Kasumi-1 (cell line): ENCODE measurements at regions not wholly inside any gene's neighbourhood (a gene's known extent, or its start where the extent isn't known, plus 50 kb on each side); places are given as distances from the start of the nearest gene placed in this dataset.

Experiments used
- DNase-seq, 2 experiments: peaks; one replicate each; lab custom pipeline; 2025; lab: John Stamatoyannopoulos, UW

DNA sequence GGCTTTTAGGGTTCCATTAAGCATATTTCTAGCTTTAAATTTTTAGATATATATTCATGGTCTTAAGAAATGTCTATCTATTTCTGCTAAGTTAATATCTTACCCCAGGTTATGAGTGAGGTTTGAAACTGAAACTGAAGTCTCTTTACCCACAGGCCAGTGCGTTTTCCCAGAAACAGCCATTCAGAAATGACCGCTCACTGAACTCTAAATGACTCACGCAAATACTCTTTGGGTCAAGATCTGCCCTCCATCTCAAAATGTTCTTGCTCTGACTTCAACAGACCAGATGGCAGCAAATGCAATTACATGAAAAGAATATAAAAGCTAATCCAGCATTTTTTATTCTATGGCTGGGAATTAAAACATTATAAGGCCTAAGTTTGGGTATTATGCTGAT lies 315.2 kb downstream of the TDRD15 start:
- no peak for DNase-seq

DNA sequence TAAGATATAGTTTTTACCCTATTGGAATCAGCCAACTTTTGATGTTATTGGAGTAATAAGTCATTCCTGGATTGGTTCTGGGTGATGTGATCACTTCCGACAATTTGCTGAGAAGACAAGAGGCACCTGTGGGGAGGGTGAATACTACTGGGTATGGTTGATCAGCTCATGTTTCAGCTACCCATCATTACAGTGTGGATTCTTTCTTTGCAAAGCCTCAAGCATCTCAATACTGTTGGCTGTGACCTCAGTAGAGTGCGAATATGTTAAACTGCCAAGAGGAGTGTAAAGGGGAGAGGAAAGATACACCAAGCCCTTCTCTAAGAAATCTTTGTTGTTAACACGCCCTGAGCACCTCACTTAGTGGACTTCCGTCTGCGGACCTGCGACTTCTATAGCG lies 317.7 kb downstream of the TDRD15 start:
- no peak for DNase-seq

DNA sequence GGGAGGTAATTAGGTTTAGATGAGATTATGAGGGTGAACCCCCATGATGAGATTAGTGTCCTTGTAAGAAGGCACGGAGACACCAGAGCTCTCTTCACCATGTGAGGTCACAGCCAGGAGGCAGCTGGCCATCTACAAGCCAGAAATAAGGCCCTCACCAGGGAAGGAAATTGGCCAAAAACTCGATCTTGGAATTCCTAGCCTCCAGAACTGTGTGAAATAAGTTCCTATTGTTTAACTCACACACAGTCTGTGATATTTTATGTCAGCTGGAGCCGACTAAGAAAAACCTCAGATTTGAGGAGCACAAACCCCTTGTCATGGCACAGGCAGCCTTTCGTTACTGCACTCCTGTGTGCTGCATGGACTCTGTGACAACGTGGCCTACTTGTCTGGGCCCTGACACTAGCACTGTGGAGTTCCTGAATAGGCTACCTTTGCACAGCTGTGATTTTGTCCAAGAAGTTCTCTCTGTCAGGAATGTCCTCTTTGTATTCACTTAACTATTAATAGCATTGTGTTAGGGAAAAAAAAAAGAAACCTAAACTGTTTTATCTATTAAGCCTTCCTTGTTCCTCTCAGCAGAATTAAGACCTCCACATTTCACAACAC lies 319.8 kb downstream of the TDRD15 start:
- DNase-seq: no peak

DNA sequence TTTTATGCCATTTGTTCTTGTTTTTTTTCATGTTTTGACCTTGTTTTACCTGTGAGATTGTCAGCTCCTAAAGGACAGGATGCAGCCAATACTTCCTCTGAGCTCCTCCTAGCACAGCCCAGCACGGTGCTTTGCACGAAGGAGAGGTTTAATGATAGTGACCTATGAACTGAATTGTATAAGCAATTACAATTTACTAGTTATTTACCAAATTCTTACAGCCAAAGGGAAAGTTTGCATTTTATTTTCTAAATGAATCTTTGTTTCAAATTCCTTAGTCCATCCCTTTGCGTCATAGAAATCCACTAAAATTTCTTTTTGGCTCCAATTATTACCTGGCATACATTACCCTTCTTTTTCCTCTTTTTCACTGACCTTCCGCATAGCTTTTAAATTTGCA lies 326.1 kb downstream of the TDRD15 start:
- DNase-seq: no peak

DNA sequence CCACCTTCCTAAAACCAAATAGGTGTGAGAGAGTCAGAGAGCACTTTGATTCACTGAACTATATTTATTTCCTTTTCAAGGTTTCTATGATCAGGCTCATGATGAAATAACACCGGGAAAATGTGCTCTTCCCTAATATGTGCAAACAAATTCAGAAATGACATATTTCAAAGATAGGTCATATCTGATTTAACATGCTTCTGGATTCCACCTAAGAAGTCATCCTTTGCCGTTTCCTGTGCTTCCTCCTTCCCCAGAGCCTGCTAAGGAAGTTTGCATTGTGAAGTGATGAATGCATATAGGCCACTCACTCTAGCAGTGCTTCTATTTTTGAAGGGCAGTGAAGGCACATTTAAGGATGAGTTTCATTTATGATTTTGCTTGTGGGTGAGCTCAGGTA lies 327.6 kb downstream of the TDRD15 start:
- DNase-seq: no peak

DNA sequence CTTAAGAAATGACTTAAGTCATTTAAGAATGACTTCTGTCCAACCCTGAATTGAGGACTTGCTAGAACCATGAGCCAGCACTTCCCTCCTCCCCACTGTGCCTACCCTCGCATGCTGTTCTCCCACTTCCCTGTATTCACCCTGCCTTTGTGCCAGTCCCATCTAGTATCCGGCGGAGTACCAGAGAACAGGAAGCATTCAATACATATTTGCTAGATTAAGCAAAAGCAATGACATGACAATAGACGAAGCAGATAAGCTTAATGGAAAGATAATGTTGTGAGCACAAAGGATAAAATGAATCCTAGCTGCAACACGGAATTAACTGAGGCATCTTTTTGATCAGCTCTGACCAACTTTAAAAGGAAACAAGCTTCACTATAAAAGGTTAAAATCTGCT lies 328.5 kb downstream of the TDRD15 start:
- no peak for DNase-seq

DNA sequence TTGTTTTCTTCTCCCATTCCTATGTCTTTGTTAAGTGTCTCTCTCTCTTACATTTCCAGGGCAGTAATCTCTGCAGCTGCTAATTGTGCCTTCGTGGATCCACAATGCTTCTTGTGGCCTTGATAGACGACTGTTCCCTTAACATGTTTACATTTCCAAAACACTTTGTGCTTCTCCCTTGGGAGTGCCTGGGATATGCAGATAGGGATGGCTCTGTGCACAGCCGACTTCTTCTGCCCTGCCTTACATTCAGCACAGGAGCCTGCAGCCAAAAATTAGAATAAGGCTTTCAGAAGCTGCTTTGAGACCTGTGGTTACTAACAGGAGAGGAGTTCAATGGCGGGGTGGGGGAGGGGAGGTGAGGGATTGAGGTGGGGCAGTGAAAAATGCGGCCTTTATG lies 328.9 kb downstream of the TDRD15 start:
- no peak for DNase-seq

DNA sequence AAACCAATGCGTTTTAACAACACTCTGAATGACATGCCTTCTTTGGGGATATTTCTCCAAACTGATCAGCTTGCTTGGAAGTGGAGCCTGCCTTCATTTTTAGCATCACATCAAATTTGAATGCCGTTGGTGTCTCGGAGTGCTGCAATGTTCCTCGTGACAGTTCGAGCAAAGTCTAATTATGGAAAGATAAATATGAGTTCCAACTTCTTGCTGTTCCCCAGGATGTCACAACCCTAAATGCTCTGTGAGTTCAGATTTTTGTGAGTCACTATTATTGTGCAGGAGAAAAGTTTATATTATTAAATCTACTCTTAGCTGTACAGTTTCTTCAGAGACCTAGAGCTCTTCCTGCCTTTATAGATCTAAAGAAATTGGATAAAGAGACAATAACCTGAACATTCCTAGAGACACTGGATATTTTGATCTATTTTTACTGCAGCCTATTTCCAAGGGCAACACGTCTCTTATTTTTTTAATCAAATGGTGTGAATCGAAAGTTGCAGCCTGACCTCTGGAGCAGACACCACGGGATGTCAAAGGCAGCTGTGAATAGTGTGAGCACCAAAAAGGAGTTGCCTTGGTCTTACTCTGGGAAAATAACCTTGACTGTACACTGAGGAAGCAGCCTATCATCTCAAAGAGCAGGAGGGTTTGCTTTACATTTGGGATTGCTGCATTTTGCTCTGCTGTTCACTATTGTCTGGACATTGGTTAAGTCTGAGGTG lies 330.1 kb downstream of the TDRD15 start:
- no peak for DNase-seq

DNA sequence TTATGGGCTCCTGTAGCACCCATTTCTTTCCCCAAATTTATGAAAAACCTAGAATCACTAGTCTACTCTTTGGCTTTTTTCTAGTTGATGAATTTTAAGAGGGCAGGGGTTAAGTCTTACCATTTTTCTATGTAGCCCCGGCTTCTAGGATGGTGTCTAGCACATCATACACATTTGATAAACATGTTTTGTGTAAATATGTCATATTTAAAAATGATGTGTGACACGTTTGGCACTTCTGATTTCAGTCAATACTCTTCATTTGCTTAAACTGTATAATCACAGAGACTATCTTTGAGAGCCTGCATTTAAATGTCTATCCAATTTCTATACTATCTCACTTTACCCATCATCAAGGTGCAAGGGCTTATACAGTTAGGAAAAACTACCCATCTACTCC lies 331.1 kb downstream of the TDRD15 start:
- no peak for DNase-seq

DNA sequence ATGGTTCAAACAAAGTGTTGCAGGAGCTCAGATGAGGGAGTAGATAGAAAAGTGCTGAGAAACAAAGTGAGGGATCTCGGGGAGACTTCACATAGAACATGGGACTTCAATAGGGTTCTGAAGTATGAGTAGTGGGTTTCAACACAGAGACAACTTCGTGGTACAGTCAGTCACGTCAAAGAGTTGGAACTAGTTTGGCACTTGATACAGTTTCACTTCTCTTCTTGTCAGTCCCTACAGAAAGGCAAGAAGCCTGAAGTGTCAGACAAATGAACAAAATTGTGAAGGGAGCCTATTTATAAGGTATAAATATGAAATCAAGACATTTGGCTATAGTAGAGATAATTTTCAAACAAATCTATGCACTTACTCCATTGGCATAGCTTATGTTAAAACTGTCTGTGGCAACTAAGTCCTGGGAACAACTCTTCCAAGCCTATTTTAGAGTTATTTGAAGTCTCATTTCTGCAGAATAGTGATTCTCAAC lies 338.0 kb downstream of the TDRD15 start:
- no peak for DNase-seq

DNA sequence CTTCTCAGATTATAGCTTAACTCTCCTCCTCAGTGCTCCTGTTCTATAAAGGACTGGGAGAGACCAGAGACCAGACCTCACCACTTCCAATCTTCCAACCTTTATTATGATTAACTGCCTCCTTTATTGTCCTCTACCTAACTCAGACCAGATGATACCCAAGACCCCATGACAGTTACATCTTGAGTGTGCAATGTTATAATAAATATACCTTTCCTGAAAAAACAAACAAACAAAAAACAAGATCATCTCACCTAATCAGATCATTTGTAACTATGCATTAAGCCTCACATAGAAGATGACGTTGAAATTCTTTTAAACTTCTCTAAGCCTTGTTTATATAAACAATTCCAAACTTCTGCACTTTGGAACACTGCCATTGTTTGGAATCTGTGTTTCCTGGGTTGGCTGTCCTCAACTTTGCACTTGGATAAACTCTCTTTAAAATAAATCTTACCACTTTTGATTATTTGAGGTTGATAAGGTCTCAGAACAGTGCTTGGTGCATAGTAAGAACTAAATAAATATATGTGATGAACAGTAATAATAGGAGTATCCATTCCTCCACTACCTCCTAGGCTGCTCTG lies 342.7 kb downstream of the TDRD15 start:
- DNase-seq: no peak

DNA sequence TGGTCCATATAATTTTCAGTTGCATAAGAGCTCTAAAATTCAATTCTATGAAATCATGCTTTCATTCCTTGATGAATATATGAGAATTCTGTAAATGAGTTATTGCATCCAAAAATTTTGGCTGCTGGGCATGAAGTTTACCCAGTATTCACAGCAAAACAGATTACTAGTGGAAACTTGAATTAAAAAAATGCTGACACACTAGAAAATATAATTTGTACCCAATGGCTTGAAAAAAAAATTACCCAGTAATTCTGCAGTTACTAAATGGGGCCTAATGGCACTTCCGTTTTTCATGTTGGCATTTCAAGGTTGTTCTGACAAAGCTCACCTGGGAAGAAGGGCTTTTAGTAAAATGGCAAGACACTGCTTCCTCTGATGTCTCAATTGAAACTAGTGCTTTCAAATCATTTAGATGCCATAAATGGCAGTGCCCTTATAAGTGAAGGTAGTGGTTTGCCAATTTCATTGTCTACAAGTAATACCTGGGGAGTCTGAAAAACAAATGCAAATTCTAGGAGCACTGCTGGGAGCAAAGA lies 343.6 kb downstream of the TDRD15 start:
- no peak for DNase-seq

DNA sequence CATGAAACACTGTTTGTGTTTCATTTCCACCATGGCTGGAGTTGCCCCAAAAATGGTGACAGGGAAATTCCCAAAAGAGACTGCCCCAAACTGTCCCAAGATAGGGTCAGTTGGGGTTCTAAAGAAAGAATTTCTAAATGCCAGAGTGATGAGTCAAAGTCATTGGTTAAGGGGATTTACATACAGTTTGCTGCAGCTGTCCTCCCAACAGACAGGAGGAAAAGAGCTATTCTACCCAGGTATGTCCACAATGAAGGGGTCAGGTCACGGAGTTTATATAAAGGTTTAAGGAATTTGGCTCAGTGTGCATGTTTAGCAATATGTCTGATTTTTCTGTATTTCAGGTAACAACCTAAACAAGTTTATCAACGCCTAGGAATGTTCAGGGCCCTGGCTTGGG lies 344.1 kb downstream of the TDRD15 start:
- DNase-seq: no peak

DNA sequence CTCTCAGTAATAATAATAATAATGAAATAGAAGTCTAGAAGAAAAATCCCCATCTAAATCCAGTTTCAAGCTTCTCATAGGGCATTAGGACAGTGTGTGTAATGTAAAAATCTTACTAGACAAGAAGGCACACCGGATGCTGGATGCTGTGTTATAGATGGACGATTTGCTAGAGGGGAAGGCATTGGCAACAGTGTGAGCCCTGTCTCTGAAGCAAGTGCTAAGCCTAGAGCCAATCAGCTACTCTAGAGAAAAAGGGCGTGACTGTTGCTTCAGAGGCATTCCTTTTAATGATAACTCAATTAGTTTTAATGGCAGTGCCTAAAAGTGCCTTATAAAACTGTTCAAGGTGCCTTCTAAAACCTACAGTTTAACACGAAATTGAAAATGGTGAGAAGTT lies 344.9 kb downstream of the TDRD15 start:
- DNase-seq: no peak

DNA sequence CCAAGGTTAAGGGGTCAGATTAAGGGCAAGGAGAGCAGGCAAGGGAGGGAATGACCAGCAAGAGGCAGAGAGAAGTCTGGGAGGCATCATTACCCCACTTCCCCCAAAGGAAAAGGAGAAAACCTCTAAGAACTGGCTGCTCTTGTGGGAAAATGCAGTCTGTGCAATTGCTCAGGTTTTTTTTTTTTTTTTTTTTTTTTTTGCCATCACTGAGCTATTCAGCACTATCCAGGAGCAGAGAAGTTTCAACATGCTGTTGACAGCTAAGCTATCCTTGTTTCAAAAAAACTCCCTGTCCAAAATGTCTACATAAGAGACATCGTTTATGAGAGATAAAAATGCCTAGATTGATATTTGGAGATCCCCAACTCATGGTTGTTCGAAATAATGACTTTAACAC lies 345.4 kb downstream of the TDRD15 start:
- DNase-seq: no peak

DNA sequence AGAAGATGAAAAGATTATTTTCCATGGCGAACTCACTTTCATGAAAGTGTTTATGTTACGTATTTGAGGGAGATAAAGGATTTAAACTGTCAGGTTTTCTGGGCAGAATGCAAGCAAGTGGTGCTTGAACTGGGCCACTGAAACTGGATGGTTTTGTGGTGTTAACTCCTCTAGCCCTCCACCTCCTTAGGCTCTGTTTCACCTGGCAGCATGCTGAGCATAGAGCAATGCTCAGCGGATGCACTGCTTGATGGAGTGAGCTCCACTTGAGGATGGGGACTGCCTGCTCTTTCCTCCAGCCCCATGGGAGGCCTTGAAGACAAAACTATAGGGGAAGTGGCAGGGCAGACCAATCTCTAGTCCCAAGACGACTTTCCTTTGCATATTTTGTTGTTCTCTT lies 345.8 kb downstream of the TDRD15 start:
- DNase-seq: no peak

DNA sequence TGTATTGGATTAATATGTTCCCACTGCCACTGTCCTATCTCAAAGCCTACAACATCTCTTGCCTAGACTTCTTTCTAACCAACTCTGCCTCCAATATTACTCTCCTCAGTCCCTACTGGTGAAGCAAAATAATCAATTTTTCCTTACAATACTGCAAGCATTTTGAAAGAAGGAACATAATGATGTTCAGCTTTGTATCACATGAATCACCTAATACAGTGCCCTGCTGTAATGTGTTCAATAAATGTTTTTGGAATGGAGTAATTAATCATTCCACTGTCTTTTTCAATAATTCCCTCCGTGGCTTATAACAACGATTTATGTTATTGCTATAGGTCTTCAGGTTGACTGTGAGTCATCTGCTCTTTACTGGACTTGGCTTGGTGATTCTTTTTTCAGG lies 356.4 kb downstream of the TDRD15 start:
- no peak for DNase-seq

DNA sequence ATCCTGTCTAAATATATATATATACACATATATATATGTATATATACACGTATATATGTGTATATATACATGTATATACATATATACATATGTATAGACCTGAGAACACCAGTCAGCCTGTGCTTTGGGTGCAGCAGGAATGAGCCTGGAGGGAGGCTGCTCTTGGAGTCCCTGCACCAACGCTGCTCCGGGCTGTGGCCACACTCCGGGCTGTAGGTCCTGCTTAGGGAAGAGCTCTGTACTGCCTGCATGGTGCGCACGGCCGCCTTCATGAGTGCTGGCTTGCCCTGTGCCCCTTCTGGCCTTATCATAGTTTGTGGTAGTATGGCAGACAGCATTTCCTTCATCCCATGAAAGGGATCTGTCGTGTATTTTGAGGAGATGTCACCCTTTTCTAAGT lies 360.9 kb downstream of the TDRD15 start:
- DNase-seq: no peak

DNA sequence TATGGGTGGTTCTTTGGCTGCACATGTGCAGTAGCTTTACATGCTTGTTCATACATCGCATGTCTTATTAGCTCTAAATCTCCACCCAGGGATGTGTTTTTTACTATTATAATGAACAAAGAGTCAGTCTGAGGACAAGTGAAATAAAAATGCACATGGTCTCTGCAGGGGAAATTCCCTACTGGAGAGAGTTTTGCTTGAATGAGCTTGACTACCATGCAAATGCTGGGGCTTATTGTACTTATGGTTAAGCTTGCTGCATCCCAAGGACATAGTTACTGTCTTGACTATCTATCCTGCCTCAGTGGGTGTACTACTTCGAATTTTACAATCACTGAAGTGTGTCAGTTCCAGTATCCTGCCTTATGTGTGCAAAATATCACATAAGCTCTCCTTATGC lies 362.7 kb downstream of the TDRD15 start:
- DNase-seq: no peak

DNA sequence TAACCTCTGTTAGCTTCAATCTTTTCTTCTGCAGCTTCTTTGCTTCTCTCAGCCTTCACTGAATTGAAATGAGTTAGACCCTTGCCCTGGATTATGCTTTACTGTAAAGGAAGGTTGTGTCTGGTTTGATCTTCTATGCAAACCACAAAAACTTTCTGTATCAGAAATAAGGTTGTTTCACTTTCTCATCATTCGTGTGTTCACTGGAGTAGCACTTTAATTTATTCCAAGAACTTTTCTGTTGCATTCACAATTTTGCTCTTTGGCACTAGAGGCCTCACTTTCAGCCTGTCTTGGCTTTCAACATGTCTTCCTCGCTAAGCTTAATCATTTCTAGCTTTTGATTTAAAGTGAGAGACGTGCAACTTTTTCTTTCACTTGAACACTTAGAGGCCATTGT lies 365.3 kb downstream of the TDRD15 start:
- no peak for DNase-seq

DNA sequence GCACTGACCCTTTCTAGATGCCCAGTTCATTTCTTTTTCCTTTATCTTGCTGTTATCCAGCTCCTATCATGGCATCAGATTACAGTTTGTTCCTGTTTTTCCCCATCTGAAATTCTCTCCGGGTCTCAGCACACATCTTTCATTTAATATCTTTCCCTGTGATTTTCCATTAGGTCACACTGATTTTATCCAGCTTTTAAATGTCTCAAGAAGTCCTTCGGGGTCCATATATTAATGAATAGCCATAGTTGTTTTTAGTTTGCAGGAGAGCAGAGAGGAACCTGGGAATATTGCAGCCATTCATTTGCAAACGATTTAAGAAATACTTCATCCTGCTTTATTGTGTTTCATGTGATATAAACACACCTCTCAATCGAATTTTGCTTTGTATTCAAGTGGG lies 374.2 kb downstream of the TDRD15 start:
- DNase-seq: no peak

DNA sequence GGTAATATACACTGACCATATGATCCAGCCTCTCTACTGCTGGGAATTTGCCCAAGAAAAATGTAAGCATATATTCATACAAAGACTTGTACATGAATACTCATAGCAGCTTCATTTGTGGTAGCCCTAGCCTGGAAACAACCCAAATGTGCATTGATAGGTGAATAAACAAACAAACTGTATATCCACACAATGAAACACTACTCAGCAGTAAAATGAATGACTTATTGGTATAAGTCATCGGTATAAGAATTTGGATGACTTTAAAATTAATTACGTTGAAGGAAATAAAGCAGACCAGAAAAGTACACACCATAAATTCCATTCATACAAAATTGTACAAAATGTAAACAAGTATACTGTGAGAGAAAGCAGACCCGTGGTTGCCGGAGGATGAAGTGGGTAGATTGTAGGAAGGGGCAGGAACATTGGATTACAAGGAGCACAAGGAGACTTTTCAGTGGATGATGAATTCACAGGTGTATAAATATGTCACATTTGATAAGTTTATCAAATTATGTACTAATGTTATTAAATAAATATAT lies 376.7 kb downstream of the TDRD15 start:
- DNase-seq: no peak

DNA sequence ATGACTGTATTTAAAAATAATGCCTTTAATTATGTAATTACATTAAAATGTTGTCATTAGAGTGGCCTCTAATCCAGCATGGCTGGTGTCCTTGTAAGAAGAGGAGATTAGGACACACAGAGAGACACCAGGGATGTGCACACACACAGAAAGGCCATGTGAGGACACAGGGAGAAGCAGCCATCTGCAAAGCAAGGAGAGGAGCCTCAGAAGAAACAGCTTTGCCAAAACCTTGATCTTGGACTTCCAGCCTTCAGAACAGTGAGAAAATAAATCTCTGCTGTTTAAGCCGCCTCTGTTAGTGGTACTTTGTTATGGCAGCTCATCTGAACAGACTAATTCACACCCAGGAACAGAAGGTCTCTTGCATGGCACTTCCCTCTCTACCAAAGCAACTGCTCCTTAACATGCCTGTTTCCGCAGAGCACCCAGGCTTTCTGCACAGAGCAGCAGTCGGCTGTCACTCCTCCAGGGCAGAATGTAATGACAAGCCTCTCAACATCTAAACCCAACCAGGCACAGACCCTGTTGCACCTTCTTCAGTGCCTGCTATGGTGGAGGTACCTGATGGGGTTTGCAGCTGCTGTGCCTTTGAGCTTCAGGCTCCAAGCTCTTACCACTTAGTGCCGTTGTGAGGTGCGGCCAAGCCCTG lies 377.7 kb downstream of the TDRD15 start:
- no peak for DNase-seq
